ENCODE measurements at regions not wholly inside any gene's neighbourhood (a gene's known extent, or its start where the extent isn't known, plus 50 kb on each side); places are given as distances from the start of the nearest gene placed in this dataset.
"Not testable (repeated sequence)": the region's sequence is repeated elsewhere in the genome, so short reads cannot be mapped to it uniquely, and the experiment has no call there.

- H3K27ac ChIP-seq: no peak overlapping the region
- H3K4me3 ChIP-seq (replicated peaks in 1 of 3): no peak overlapping the region
- H3K4me1 ChIP-seq: no peaks in the 10 kb centered on the region
- no peak for TF ChIP-seq POLR2A (IDR thresholded peaks at IDR 0.05)
- H3K36me3 ChIP-seq: no peaks in the 10 kb centered on the region
- intact Hi-C loops (cut with DNase I): no loop called here
- no peaks in the 10 kb centered on the region for H3K9me3 ChIP-seq
- H3K27me3 ChIP-seq: no peaks in the 10 kb centered on the region
- DNase-seq: no peak
These were observed 89.0 kb upstream of the UBE2E3 start for GRCh38 chr2:180891360-180891759.

GRCh38 chr2:180890781-180891180 is 89.6 kb upstream of the UBE2E3 start:
- 87 to 91% methylated on average over 1 of the region's 1 CpG for whole genome bisulfite sequencing, 2 donors
- DNase-seq: no peak
- H3K4me1 ChIP-seq: no peaks in the 10 kb centered on the region
- H3K27me3 ChIP-seq: no peaks in the 10 kb centered on the region
- no peaks in the 10 kb centered on the region for H3K36me3 ChIP-seq
- intact Hi-C loops (cut with DNase I): no loop called here
- no peaks in the 10 kb centered on the region for H3K9me3 ChIP-seq
- H3K4me3 ChIP-seq (replicated peaks in 1 of 3): no peak overlapping the region
- TF ChIP-seq POLR2A (IDR thresholded peaks at IDR 0.05) (no peak), CTCF (IDR thresholded peaks at IDR 0.05) (no peak)
- no peak overlapping the region for H3K27ac ChIP-seq

GRCh38 chr2:180882959-180883358 is 97.4 kb upstream of the UBE2E3 start:
- Histone ChIP-seq H3K27ac (no peak overlapping the region), H3K4me1 (no peaks in the 10 kb centered on the region), H3K9me3 (no peaks in the 10 kb centered on the region), H3K27me3 (no peaks in the 10 kb centered on the region), H3K36me3 (no peaks in the 10 kb centered on the region), H3K4me3 (replicated peaks in 1 of 3) (no peak overlapping the region)
- DNase-seq: no peak
- intact Hi-C loops (cut with DNase I): no loop called here
- TF ChIP-seq POLR2A (IDR thresholded peaks at IDR 0.05): no peak
- TF ChIP-seq CTCF (IDR thresholded peaks at IDR 0.05): no peak

- Histone ChIP-seq H3K4me1 (no peaks in the 10 kb centered on the region), H3K27ac (no peak overlapping the region), H3K27me3 (no peaks in the 10 kb centered on the region), H3K36me3 (no peaks in the 10 kb centered on the region), H3K9me3 (no peaks in the 10 kb centered on the region), H3K4me3 (replicated peaks in 1 of 3) (no peak overlapping the region)
- TF ChIP-seq CTCF (IDR thresholded peaks at IDR 0.05): no peak
- TF ChIP-seq POLR2A (IDR thresholded peaks at IDR 0.05): no peak
- no peak for DNase-seq
- WGBS, 2 donors: 16 to 24% methylated on average over 3 of the region's 3 CpGs
- intact Hi-C loops (cut with DNase I): no loop called here
These were observed 103.9 kb upstream of the UBE2E3 start for GRCh38 chr2:180876506-180876905.

GRCh38 chr2:180873219-180873618 is 107.2 kb upstream of the UBE2E3 start:
- DNase-seq: no peak
- intact Hi-C loops (cut with DNase I): no loop called here
- Histone ChIP-seq H3K27ac (no peak overlapping the region), H3K4me1 (no peaks in the 10 kb centered on the region), H3K4me3 (replicated peaks in 1 of 3) (no peak overlapping the region), H3K36me3 (no peaks in the 10 kb centered on the region), H3K9me3 (no peaks in the 10 kb centered on the region), H3K27me3 (no peaks in the 10 kb centered on the region)
- 65 to 73% methylated on average over 22 to 26 of the region's 30 CpGs for WGBS, 2 donors
- TF ChIP-seq CTCF (IDR thresholded peaks at IDR 0.05) (no peak), POLR2A (IDR thresholded peaks at IDR 0.05) (no peak)

- intact Hi-C loops (cut with DNase I); DNase-seq; H3K9me3 ChIP-seq; H3K4me1 ChIP-seq; H3K4me3 ChIP-seq (replicated peaks in 1 of 3); H3K27ac ChIP-seq; H3K36me3 ChIP-seq; H3K27me3 ChIP-seq: not testable (repeated sequence)
- 95% methylated on average over 8 of the region's 8 CpGs for WGBS, 2 donors
These were observed 107.6 kb upstream of the UBE2E3 start for GRCh38 chr2:180872781-180873180.
